ENCODE measurements at regions not wholly inside any gene's neighbourhood (a gene's known extent, or its start where the extent isn't known, plus 50 kb on each side); places are given as distances from the start of the nearest gene placed in this dataset.
"Not testable (repeated sequence)": the region's sequence is repeated elsewhere in the genome, so short reads cannot be mapped to it uniquely, and the experiment has no call there.

- H3K4me3 ChIP-seq: no peak overlapping the region
- no peaks in the 10 kb centered on the region for H3K9me3 ChIP-seq
- intact Hi-C loops (cut with DNase I): no loop called here
- H3K27me3 ChIP-seq: no peaks in the 10 kb centered on the region
- DNase-seq: no peak
- H3K4me1 ChIP-seq: no peaks in the 10 kb centered on the region
- no peak for ATAC-seq
- no peaks in the 10 kb centered on the region for H3K36me3 ChIP-seq
- TF ChIP-seq, protein P1, sequence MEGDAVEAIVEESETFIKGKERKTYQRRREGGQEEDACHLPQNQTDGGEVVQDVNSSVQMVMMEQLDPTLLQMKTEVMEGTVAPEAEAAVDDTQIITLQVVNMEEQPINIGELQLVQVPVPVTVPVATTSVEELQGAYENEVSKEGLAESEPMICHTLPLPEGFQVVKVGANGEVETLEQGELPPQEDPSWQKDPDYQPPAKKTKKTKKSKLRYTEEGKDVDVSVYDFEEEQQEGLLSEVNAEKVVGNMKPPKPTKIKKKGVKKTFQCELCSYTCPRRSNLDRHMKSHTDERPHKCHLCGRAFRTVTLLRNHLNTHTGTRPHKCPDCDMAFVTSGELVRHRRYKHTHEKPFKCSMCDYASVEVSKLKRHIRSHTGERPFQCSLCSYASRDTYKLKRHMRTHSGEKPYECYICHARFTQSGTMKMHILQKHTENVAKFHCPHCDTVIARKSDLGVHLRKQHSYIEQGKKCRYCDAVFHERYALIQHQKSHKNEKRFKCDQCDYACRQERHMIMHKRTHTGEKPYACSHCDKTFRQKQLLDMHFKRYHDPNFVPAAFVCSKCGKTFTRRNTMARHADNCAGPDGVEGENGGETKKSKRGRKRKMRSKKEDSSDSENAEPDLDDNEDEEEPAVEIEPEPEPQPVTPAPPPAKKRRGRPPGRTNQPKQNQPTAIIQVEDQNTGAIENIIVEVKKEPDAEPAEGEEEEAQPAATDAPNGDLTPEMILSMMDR (IDR thresholded peaks at IDR 0.05): no peak
- H3K27ac ChIP-seq: no peak overlapping the region
Observed at GRCh38 chr13:85985797-85986196, 186.6 kb upstream of the SLITRK6 start.

DNA sequence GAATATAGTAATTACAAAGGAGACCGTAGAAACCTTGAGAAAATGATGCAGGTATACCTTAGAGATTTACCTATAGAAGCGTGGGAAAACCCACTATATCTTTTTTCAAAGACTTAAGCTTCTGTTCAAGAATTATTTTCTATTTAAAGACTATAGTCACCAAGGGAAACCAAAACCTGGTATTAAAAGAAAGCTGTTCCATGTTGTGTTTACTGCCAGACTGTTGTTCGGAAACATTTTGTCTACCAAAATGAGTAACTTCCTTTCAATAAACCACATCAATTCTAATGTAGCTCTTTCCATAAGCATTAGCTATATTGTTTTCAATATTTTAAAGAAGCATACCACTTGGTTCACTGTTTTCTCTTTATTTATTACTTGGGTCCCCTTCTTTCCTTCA, 182.9 kb upstream of the SLITRK6 start:
- no peak overlapping the region for H3K27ac ChIP-seq
- no peaks in the 10 kb centered on the region for H3K4me1 ChIP-seq
- ATAC-seq (no peak), DNase-seq (no peak)
- H3K9me3 ChIP-seq: no peaks in the 10 kb centered on the region
- H3K27me3 ChIP-seq: no peaks in the 10 kb centered on the region
- intact Hi-C loops (cut with DNase I): no loop called here
- TF ChIP-seq, protein P1 (IDR thresholded peaks at IDR 0.05): no peak
- no peak overlapping the region for H3K4me3 ChIP-seq
- no peaks in the 10 kb centered on the region for H3K36me3 ChIP-seq

GRCh38 chr13:85980447-85980846, 181.2 kb upstream of the SLITRK6 start:
- intact Hi-C loops (cut with DNase I); H3K4me1 ChIP-seq; ATAC-seq; H3K27ac ChIP-seq; H3K4me3 ChIP-seq; H3K27me3 ChIP-seq; H3K9me3 ChIP-seq; H3K36me3 ChIP-seq; DNase-seq: not testable (repeated sequence)

- ATAC-seq (no peak), DNase-seq (no peak)
- no peaks in the 10 kb centered on the region for H3K9me3 ChIP-seq
- H3K27me3 ChIP-seq: no peaks in the 10 kb centered on the region
- H3K27ac ChIP-seq: no peak overlapping the region
- no peaks in the 10 kb centered on the region for H3K4me1 ChIP-seq
- TF ChIP-seq, protein P1 (IDR thresholded peaks at IDR 0.05): no peak
- H3K36me3 ChIP-seq: no peaks in the 10 kb centered on the region
- H3K4me3 ChIP-seq: no peak overlapping the region
- intact Hi-C loops (cut with DNase I): no loop called here
Observed at GRCh38 chr13:85976242-85976641, 177.0 kb upstream of the SLITRK6 start.

DNA sequence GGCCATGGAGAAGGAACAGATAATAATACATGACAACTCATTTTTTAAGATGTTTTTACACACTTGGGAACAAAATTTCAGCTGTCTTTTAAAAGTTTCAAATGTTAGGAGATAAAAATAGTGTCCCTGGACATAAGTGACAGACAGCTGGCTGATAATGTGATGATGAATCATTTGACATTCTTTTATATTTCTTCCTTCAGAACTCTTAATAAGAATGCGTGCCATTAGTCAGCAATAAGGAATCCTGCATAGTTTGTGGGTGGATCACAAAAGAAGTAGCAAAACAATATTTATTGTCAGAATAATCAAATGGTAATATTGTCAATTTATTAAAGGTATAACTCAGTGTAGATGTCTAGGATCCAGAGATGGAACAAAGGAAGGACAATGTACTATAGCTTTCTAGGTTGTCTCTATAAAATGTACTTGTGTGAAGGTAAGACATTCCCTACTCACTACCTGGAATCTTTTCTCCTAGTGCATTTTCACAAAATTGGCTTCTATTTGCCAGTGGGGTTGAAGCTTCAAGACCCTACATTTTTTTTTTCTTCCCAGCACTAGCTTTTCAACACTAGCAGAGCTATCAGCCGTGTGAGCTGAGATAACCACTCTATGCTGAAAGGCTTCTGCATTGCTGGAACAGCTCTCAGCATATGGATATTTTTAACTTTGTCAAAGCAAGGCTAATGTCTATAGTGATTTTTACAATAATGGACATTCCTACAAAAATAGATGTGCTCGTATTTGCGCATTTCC, 175.6 kb upstream of the SLITRK6 start:
- H3K27me3 ChIP-seq: no peaks in the 10 kb centered on the region
- no peaks in the 10 kb centered on the region for H3K9me3 ChIP-seq
- no peaks in the 10 kb centered on the region for H3K36me3 ChIP-seq
- intact Hi-C loops (cut with DNase I): no loop called here
- ATAC-seq (no peak), DNase-seq (no peak)
- TF ChIP-seq, protein P1 (IDR thresholded peaks at IDR 0.05): no peak
- no peaks in the 10 kb centered on the region for H3K4me1 ChIP-seq
- no peak overlapping the region for H3K27ac ChIP-seq
- no peak overlapping the region for H3K4me3 ChIP-seq

DNA sequence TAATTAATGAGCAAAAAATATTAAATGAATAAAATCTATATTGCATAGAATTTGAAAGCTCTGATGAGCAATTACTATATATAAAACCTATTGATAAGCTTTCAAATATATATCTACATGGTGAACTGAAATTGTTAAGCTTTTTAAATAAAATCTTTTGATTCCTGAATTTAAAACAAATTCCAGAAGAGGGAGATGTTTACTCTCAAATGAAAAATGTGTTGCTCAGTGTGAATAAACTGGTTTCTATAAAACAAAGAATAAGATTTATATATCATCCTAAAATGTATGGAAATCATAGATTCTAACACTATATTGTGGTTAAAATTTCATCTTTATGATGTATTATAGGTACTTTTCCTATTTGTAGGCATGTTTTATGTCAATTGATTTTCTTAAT, 171.5 kb upstream of the SLITRK6 start:
- intact Hi-C loops (cut with DNase I): no loop called here
- Histone ChIP-seq H3K36me3 (no peaks in the 10 kb centered on the region), H3K27me3 (no peaks in the 10 kb centered on the region), H3K4me1 (no peaks in the 10 kb centered on the region), H3K4me3 (no peak overlapping the region), H3K27ac (no peak overlapping the region), H3K9me3 (no peaks in the 10 kb centered on the region)
- DNase-seq (no peak), ATAC-seq (no peak)
- TF ChIP-seq, protein P1 (IDR thresholded peaks at IDR 0.05): peak; percentile 24
